ENCODE measurements at regions not wholly inside any gene's neighbourhood (a gene's known extent, or its start where the extent isn't known, plus 50 kb on each side); places are given as distances from the start of the nearest gene placed in this dataset.
A peak's percentile ranks its signal among the peaks of the same experiment; 100 is the strongest.

GRCh38 chr15:91469632-91470567 lies 369.8 kb downstream of the SV2B start:
- Histone ChIP-seq H3K36me3 (no peaks in the 10 kb centered on the region), H3K27me3 (no peaks in the 10 kb centered on the region)
- ATAC-seq = peak in 2 of 4 donors; percentile 31 to 37

GRCh38 chr15:91471468-91471867 lies 371.4 kb downstream of the SV2B start:
- intact Hi-C loops (cut with DNase I) = loop anchor here in 1 of 10 donors (5.0 kb wide), 1 partner anchor 49 kb away; no protein-coding TSS in a partner anchor
- H3K4me3 ChIP-seq = no peak overlapping the region
- WGBS, 4 donors = 55 to 66% (median 58%) methylated on average over 6 of the region's 6 CpGs
- no peaks in the 10 kb centered on the region for H3K4me1 ChIP-seq
- no peaks in the 10 kb centered on the region for H3K36me3 ChIP-seq
- no peaks in the 10 kb centered on the region for H3K9me3 ChIP-seq
- H3K27ac ChIP-seq = peak overlapping the region in 1 of 12 donors; percentile 23
- TF ChIP-seq POLR2A (IDR thresholded peaks at IDR 0.05) (no peak), CTCF (IDR thresholded peaks at IDR 0.05) (no peak)
- no peaks in the 10 kb centered on the region for H3K27me3 ChIP-seq
- no peak for ATAC-seq
- DNase-seq = no peak

More at GRCh38 chr15:91469632-91470567, 369.8 kb downstream of the SV2B start:
- no peak for DNase-seq
- H3K27ac ChIP-seq = peak overlapping the region in 1 of 12 donors; percentile 56
- no peaks in the 10 kb centered on the region for H3K9me3 ChIP-seq
- WGBS, 4 donors = 62 to 72% (median 68%) methylated on average over 17 of the region's 17 CpGs
- TF ChIP-seq POLR2A (IDR thresholded peaks at IDR 0.05) = no peak
- TF ChIP-seq CTCF (IDR thresholded peaks at IDR 0.05) = no peak
- H3K4me3 ChIP-seq = no peak overlapping the region
- intact Hi-C loops (cut with DNase I) = loop anchor here in 1 of 10 donors (5.0 kb wide), 1 partner anchor 48 kb away; no protein-coding TSS in a partner anchor
- no peaks in the 10 kb centered on the region for H3K4me1 ChIP-seq

- Histone ChIP-seq H3K4me3 (no peak overlapping the region), H3K36me3 (no peaks in the 10 kb centered on the region), H3K9me3 (no peaks in the 10 kb centered on the region), H3K4me1 (no peaks in the 10 kb centered on the region), H3K27me3 (no peaks in the 10 kb centered on the region), H3K27ac (peak overlapping the region in 1 of 12 donors; percentile 8)
- intact Hi-C loops (cut with DNase I) = loop anchor here in 1 of 10 donors (5.0 kb wide), 1 partner anchor 50 kb away; no protein-coding TSS in a partner anchor
- WGBS, 4 donors = 38 to 55% (median 50%) methylated on average over 3 of the region's 3 CpGs
- ATAC-seq (no peak), DNase-seq (no peak)
- TF ChIP-seq POLR2A (IDR thresholded peaks at IDR 0.05) (no peak), CTCF (IDR thresholded peaks at IDR 0.05) (no peak)
Measured at GRCh38 chr15:91472316-91472756, 372.3 kb downstream of the SV2B start.

GRCh38 chr15:91473894-91474545 lies 374.0 kb downstream of the SV2B start:
- no peaks in the 10 kb centered on the region for H3K36me3 ChIP-seq
- no peaks in the 10 kb centered on the region for H3K9me3 ChIP-seq
- H3K27ac ChIP-seq = no peak overlapping the region
- no peak overlapping the region for H3K4me3 ChIP-seq
- no peaks in the 10 kb centered on the region for H3K4me1 ChIP-seq
- no peaks in the 10 kb centered on the region for H3K27me3 ChIP-seq
- WGBS, 4 donors = 59 to 72% (median 64%) methylated on average over 3 of the region's 3 CpGs
- DNase-seq (no peak), ATAC-seq (no peak)
- intact Hi-C loops (cut with DNase I) = loop anchor here in 1 of 10 donors (5.0 kb wide), 1 partner anchor 52 kb away; no protein-coding TSS in a partner anchor
- TF ChIP-seq CTCF (IDR thresholded peaks at IDR 0.05) = no peak
- TF ChIP-seq POLR2A (IDR thresholded peaks at IDR 0.05) = no peak

Measured in heart left ventricle (tissue), 16 donors.